HCEC 1CT (cell line): ENCODE measurements at regions not wholly inside any gene's neighbourhood (a gene's known extent, or its start where the extent isn't known, plus 50 kb on each side); places are given as distances from the start of the nearest gene placed in this dataset.
A peak's percentile ranks its signal among the peaks of the same experiment; 100 is the strongest.
"Not testable (repeated sequence)": the region's sequence is repeated elsewhere in the genome, so short reads cannot be mapped to it uniquely, and the experiment has no call there.

Experiments used
- DNase-seq: peaks from one replicate; pipeline ENCODE4 v3.0.0-alpha.2; 2017

DNA sequence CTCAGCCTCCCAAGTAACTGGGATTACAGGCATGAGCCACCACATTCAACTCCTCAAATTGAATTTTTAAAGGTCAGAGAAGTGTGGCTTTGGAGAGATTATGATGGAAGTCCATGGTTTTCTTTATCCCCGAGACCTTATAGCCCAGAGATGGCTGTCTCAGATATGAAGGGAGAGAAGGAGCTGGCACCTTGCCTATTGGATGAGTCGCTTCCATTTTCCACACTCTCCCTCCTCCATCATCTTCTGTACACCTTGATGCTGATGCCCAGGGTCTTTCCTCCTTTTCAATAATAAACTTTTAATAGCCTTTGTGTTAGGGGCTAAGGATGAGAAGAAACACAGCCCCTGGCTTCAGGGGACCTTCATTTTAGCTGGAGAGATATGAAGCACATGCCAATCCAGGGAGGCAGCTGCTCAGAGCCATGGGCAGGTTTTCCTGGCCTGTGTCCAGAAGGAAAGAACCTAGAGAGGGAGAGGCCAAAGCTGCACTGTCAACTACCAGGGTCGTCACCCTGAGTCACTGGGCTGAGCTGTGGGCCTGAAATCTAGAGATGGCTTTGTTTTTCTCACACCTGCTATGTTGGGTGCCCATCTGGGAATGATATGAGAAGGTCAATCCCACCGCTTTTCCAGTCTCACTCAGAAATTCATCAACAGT lies 146.0 kb upstream of the SERTAD2 start:
- DNase-seq: no peak

DNA sequence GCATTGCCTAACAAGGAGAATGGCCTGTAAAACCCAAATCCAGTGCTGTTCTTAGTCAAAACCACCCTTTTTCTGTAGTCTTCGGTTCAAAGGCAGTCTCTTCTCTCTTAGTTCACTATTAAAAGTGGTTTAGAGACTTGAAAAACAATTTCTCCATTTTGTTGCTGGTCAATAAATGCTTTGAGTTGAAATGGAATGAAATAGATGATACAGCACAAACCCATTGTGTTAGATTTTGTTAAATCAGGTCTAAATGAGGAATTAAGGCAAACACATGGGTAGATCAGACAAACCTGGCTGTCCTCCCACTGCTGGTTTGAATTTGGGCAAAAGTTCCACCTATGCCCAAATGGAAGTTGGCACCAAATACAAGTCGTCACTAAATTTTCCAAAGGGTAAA lies 150.1 kb upstream of the SERTAD2 start:
- DNase-seq: no peak

DNA sequence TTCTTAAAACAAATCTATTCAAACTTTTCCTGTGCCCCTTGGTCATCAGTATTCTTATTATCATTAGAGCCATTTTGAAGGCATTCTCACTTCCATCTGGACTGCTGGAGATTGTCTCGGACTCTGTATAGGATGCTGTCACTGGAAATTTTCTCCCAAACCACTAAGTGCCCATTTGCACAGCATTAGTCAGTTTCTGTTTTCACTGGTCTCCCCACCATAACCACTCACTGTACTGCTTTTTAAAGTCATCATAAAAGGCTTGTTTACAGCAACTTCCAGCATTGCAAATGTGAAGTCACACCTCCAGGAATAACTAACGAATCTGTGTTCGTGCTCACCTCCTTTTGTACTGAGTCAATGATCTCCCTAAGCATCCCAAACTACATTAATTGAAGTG lies 150.9 kb upstream of the SERTAD2 start:
- no peak for DNase-seq

DNA sequence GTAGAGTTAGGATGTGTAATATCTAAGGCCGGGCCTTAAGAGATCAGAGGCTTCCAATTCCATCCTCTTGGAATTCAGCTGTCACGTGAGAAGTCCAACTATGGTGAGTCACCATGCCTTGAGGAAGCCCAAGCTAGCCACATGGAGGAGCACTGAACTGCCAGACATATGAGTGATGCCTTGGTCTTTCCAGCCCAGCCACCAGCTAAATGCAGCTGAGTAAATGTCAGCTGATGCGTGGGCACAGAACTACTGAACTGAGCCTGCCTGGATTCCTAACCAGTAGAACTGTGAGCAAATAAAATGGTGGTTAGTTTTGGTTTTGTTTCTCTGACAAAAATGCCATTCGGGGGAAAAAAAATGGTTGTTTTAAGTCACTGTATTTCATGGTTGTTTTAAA lies 153.7 kb upstream of the SERTAD2 start:
- peak; percentile 100 for DNase-seq

DNA sequence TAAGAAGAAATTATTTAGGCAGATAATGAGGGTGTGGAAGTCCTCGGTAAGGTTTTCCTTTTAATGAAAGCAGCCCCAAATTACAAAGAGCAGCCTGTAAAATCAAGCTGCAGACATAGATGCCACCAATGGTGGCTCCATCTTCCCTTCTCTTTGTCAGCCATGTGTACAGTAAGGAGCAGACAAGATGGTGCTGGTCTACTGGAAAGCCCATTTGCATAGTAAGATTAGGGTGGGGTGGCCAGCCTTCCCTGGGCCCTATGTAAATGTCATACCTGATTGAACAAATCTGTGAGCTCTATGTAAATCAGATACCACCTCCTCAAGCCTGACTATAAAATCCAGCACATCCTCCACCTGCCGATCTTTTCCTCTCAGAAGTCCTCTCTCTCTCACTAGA lies 154.4 kb upstream of the SERTAD2 start:
- DNase-seq: no peak

DNA sequence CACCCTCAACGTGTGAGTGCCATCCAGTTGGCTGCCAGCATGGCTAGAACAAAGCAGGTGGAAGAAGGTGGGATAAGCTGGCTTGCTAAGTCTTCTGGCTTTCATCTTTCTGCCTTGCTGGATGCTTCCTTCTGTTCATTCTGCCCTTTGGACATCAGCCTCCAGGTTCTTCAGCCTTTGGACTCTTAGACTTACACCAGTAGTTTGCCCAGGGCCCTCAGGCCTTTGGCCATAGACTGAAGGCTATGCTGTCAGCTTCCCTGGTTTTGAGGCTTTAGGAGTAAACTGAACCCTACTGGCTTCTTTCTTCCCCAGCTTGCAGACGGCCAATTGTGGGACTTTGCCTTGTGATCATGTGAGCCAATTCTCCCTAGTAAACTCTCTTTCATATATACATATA lies 155.0 kb upstream of the SERTAD2 start:
- DNase-seq: no peak

DNA sequence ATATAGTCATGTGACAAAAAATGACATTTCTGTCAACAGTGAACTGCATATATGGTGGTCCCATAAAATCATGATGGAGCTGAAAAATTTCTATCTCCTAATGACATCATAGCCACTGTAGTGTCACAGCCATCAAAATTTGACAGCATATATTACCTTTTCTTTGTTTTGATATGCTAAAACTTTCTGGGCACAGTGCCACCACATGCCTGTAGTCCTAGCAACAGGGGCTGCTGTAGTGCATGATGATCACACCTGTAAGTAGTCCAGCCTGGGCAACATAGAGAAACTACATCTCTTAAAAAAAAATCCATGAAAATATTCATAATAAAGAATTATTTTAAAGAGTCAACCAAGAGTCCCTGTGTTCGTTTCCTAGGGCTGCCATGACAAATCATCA lies 155.5 kb upstream of the SERTAD2 start:
- DNase-seq: no peak

DNA sequence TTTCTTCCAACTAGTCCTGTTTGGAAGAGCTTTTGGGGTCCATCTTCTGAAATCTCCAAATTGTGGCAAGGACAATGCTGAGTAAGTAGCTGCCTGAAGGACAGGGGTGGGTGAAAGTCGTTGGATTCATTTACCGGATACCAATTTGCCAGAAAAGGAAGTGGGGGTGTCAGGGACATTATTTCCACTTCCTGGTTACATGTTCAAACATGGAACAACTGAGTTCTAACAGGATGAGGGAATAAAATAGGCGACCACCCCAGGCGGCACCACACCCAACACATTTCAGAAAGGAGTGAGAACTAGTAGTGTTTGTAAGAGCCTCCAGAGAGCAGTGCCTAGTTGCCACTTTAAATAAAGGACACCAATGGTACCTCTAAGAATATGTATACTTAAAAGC lies 158.6 kb upstream of the SERTAD2 start:
- DNase-seq: no peak

DNA sequence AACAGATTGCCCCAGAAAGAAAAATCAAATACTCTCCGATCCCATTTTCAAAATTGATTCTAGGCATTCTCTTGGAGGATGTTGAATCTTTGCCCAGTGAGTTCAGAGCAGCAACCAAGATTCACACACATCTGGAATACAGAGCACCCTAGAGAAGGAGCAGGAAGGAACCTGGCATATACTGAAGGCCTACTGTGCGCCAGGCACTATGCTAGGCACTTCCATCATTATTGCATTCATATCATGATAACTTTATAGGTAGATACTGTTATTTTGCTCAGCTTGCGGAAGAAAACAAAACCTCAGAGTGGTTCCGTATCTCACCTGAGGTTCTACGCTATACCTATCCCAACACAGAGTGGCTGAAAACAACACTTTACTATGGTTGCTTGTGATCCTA lies 160.3 kb upstream of the SERTAD2 start:
- no peak for DNase-seq

DNA sequence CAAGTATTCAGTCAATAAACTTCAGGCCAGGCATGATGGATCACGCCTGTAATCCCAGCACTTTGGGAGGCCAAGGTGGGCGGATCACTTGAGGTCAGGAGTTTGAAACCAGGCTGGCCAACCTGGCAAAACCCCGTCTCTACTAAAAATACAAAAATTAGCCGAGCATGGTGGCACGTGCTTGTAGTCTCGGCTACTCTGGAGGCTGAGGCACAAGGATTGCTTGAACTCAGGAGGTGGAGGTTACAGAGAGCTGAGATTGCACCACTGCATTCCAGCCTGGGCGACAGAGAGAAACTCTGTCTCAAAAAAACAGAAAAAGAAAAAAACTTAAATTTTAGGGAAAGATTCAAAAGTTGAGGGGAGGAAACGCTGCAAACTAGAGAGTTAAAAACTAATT lies 162.8 kb upstream of the SERTAD2 start:
- not testable (repeated sequence) for DNase-seq

DNA sequence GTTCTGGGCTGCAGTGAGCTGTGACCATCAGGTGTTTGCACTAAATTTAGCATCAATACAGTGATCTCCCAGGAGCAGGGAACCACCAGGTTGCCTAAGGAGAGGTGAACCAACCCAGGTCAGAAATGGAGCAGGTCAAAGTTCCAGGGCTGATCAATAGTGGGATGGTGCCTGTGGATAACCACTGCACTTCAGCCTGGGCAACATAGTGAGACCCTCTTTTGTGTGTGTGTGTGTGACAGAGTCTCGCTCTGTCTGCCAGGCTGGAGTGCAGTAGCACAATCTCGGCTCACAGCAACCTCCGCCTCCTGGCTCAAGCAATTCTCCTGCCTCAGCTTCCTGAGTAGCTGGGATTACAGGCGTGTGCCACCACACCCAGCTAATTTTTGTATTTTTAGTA lies 163.7 kb upstream of the SERTAD2 start:
- no peak for DNase-seq

DNA sequence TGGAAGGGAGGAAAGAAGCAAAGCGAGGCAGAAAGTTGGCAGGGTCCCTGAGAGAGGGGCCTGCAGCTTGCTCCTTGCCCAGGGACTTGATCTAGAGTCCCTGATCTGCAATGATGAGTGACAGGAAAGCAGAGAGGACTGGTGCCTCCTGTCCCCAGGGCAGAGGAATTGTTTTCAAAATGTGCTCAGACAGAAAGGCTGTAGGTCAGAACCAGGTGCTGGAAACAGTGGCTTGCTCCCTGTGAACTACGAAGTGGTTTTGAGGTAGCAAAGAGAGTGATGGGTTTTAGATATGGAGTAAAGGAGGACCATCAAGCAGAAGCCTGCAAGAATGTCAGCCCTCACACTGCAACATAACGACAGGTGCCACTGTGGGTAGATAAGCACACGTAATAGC lies 164.9 kb upstream of the SERTAD2 start:
- no peak for DNase-seq

DNA sequence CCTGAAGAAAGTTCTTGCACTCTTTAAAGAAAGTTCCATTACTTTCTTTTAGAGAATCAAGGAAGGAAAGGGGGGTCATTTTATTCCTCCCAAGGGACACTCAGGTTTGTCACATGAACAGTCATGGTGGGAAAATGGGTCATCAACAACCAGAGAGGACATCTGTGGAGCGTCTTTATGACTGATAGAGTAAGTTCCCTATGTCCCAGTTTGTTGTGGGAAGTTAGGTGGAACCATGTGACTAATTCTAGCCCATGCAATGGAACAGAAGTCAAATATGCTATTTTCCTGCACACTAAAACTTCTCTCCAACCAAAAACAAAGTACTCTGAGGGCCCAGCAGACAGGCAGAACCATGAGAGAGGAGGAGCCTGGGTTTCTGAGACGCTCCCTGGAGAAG lies 165.6 kb upstream of the SERTAD2 start:
- DNase-seq: no peak

DNA sequence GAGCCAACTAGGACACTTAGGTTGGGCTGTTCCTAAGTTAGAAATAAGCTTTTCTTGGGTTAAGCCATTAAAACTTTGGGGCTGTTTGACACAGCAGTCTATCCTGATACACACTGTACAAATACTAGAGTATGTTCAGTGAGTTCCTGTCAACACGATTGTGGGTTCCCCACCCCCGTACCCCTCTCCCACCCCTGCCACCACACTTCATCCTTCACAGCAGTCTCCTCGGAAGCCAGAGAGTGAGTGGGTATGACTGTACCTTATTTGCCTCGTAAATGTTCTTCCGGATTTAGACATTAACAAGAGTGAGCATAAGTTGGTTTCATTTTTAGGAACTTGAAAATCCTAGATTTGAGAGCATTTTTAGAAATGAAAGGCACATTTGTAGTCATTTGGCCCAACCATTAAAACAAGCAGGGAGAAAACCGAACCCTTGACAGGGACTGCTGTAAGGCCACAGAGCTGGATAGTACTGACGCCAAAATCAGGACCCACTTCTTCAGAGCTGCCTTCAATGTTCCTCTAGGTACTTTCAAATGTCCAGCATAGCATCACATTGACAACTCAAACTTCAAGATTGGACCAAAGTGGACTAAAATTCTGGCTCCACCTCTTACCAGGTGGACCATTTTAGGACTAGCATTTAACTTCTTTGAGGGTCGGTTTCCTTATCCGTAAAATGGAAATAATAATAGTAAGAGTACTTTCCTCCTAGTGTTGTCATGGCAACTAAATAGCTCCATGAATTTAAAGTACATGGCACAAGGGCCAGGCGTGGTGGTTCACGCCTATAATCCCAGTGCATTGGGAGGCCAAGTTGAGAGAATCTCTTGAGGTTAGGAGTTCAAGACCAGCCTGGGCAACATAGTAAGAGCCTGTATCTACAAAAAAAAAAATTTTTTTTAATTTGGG lies 166.3 kb upstream of the SERTAD2 start:
- no peak for DNase-seq

DNA sequence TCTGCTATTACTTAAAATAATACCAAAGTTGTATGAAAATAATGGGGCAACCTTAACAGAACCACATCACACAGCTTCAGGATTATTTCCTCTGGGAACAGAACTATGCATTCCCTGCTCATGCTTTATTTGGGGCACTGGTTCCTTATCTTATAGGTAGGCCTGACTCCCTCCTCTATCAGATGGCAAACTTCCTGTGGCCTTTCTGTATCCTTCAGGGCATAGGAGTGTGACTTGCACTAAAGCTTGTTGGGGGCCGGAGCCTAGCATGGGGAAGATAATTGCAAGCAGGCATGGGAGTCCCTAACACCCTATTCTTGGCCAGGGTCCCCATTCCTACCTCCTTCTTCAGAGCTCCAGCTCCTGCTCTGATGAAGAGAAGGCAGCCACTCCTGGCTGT lies 167.2 kb upstream of the SERTAD2 start:
- DNase-seq: no peak

DNA sequence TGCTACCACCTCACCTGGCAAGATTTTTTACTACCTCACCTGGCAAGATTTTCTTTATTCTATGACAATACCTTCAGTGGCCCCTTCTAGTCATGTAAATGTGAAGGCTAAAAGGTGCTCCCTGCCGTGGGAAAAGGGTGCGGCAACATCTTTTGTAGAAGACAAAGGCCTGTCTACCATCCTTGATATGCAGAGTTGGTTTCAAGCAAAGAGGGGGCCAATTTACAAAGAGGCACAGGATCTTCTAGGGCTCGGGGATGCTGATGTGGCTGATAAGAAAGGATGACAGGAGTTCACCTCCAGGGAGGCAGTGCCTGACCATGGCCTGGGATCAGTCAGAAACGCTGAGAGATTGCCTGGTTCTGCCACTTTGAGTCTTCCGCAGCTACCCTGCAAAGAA lies 165.4 kb upstream of the SLC1A4 start:
- no peak for DNase-seq

DNA sequence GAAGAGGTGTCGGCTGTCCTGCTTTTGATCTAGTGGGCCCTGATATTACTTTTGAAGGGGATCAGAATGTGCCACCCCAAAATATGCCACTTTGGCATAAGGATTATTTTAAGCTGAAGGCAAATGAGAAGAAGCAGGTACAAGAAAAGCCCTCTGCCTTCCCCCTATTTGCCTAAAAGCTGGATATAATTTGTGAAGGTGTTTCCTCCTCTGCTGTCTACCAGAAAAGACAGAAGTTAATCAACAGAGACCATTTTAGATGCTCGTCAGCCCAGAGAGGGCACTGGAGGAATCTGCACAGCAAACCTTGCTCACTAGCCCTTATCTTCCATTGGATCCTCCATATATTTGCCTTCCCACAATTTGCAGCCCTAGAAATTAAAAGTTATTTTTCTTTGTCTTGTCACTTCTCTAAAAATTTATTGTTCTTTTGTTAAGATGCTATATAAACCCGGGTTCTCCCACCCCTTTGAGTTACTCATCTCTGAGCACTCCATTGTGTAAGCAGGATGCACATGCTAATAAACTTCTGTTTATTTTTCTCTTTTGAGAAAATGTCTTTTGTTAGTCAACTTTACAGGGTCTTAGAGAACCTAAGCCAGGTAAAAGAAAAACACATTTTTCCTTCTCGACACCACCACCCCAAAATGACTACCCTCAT lies 163.2 kb upstream of the SLC1A4 start:
- DNase-seq: peak; percentile 16

DNA sequence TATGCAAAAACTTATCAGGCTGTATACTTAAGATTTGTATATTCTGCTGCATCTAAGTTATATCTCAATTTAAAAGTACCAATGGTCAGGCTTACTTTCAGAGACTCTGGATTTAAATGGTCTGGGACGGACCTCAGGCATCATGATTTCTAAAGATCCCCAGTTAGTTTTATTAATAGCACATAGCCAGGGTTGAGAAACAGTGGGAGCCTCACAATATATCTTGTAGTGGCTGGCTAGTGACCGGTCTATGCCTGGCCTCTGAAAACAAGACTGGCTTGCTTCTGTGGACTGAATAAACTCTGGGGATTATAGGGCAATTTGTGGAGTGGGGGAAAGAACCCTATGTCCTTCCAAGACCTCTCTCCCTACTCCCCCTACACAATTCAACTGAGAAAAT lies 162.5 kb upstream of the SLC1A4 start:
- no peak for DNase-seq

DNA sequence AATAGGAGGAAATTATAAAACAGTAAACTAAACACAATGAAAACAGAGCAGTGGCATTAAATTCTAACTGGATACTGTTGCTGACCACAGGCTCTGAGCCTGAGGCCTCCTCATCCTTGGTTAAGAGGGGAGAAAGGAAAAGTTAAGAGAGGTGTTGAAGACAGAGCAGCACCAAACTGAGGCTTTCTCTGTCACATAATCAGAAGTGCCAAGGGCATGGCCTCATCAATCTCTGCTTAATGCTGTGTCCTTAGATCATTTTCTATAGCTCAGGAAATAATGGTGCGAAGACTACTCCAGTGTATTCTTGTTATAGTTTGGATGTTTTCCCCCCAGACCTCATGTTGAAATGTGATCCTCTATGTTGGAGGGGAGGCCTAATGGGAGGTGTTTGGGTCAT lies 160.9 kb upstream of the SLC1A4 start:
- no peak for DNase-seq

DNA sequence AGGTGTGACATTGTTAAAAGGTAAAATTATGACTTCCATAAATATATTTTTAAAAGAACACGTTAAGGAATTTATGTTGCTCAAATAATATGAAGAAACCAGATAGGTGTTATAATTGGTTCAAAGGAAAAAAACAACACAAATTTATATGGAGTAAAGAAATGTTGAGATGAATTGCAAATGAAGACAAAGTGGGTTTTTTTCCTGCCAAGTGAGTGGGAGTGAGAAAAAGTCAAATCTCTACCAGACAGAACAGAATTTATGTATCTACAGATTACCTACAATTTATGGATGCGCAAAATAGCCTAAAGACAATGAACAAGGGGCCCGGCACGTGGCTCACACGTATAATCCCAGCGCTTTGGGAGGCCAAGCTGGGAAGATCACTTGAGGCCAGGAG lies 159.7 kb upstream of the SLC1A4 start:
- no peak for DNase-seq

DNA sequence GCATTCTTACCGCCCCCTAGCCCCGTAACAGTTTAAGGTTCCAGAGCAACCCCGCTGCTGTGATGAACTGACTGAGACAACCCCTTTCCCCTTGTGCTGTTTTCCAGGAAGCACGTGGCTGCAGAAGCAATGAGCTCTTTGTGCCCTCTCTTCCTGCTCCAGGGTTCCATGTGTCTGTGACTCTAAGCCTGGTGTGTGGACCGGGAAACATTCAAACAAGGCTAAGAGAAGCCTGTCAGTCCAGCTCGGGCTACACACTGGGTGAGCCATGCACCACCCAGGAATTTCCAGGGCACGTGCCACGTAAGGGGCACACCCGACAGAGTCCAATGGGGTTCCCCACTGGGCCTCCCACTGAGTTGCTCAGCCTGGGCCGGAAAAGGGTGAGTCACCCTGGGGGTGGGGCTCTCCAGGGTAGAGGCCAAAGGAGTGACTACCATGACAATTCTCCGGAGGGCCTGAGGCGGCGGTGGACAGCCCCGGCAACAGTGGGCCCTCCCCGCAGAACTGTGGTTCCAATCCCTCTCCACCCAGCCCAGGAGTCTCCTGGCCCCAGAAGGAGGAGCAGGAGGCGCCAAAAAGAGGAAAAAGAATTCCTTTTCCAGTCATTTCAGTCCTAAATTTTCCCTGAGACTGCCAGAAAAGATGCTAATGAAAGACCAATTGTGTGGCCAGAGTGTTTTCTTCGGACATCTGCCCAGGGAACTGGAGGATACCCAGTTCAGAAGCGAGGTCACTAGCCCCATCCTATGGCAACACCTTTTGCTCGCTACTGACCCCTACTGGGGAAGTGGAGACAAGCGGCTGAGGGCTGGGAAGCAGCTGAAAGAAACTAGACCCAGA lies 157.8 kb upstream of the SLC1A4 start:
- peak; percentile 96 for DNase-seq

DNA sequence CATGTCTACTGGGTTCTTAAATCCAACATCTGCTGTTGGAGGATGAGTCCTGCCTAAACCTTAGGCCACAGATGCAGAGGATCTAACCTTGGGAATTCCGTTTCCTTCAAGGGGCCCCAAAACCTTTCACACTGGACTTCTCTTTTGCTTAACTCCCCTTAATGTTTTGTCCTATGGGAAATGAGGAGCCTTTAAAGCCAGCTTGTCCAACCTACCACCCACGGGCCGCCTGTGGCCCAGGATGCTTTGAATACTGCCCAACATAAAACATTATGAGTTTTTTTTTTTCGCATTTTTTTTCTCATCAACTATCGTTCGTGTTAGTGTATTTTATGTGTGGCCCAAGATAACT lies 157.2 kb upstream of the SLC1A4 start:
- DNase-seq: no peak

DNA sequence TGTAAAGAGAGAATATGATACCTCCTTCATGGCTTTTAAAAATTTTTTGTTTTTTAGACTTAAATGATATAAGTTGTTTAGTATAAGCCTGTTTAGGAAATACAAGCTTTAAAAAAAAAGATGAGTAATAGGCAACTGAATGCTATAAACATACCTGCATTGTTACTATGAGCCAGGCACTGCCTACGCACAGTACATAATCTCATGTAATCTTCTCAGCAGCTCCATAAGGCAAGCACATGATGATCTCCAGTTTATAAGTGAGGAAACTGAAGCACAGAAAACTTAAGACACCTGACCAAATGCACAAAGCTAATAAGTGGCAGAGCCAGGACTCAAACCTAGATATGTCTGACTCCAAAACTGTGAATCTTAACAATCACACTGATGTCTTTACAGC lies 156.3 kb upstream of the SLC1A4 start:
- DNase-seq: no peak
